Heart left ventricle (tissue), 16 donors: ENCODE measurements at regions not wholly inside any gene's neighbourhood (a gene's known extent, or its start where the extent isn't known, plus 50 kb on each side); places are given as distances from the start of the nearest gene placed in this dataset.

ENCODE experiments used
- ATAC-seq, 4 donors: fragments of 200-7000 bp; cut with Tn5 transposase; one replicate each; pipeline ENCODE4 v1.9.1; 2020 to 2022; ENCODE audit warnings: moderate library complexity in 4 of 4, mild to moderate bottlenecking in 3 of 4, moderate number of reproducible peaks in 1 of 4
- DNase-seq, 5 donors: peaks; one replicate each; pipeline ENCODE4 v3.0.0-alpha.2; 2020
- H3K27ac ChIP-seq, 12 donors: fragments of 200-600 bp; sonication (generic) in 4 of 12; one replicate each; pipeline versions ENCODE4 v1.5.0 to v1.8.0; 2016 to 2022; ENCODE audit warnings: mild to moderate bottlenecking in 2 of 12
- H3K27me3 ChIP-seq, 9 donors: fragments of 200-600 bp; sonication (generic) in 2 of 9; one replicate each; pipeline versions ENCODE4 v1.5.1 to v1.8.0; 2016 to 2022; ENCODE audit warnings: mild to moderate bottlenecking in 3 of 9
- H3K36me3 ChIP-seq, 9 donors: fragments of 200-600 bp; sonication (generic) in 2 of 9; one replicate each; pipeline versions ENCODE4 v1.5.0 to v1.8.0; 2018 to 2022; ENCODE audit warnings: mild to moderate bottlenecking in 2 of 9
- H3K4me1 ChIP-seq, 12 donors: fragments of 200-600 bp; sonication (generic) in 4 of 12; one replicate each; pipeline versions ENCODE4 v1.5.0 to v1.8.0; 2016 to 2022; ENCODE audit warnings: mild to moderate bottlenecking in 3 of 12
- H3K4me3 ChIP-seq, 12 donors: fragments of 200-600 bp; sonication (generic) in 4 of 12; one replicate each; pipeline versions ENCODE4 v1.5.0 to v1.8.0; 2017 to 2022; ENCODE audit warnings: mild to moderate bottlenecking in 9 of 12, moderate library complexity in 4 of 12
- H3K9me3 ChIP-seq, 12 donors: fragments of 200-600 bp; sonication (generic) in 4 of 12; one replicate each; pipeline versions ENCODE4 v1.5.0 to v1.8.0; 2016 to 2022; ENCODE audit warnings: mild to moderate bottlenecking in 1 of 12
- CTCF ChIP-seq, 12 donors: fragments of 200-600 bp; sonication (generic) in 4 of 12; IDR thresholded peaks; one replicate each; pipeline versions ENCODE4 v1.5.0 to v1.8.0; 2018 to 2022; ENCODE audit warnings: antibody characterized with exemption in 12 of 12, mild to moderate bottlenecking in 5 of 12
- POLR2A ChIP-seq, 2 donors: fragments of 450-650 bp; IDR thresholded peaks; one replicate each; pipeline ENCODE4 v1.6.1; 2017; ENCODE audit warnings: antibody characterized with exemption in 2 of 2, mild to moderate bottlenecking in 2 of 2, moderate library complexity in 2 of 2
- WGBS, 4 donors: extraction: QIAGEN DNeasy Blood & Tissue Kit in 2 of 4; methylation state at CpG; one replicate each; pipeline versions ENCODE4 v1.1.5 to v1.1.7; 2013 to 2018; 5-methylcytosine and 5-hydroxymethylcytosine counted together
- intact Hi-C, 10 donors: fragments of 100-400 bp; cut with DNase I; formaldehyde crosslinking; loops; one replicate each; pipeline versions ENCODE4 v1.11.1 to v1.14.2; 2022
- donor health status: ischemic (EF 13 %, LVEDD 7.1; RV severe dilation, severe dysfunction).
- donor health status: healthy with polysubstance abuse.
- donor health status: DM: no; HTN: yes; CAD: no.
- donor health status: DM: no; HTN: no; CAD: no.
- donor health status: ischemic (EF 25% LVEDD 6.9; RV normal size, moderate dysfunction).
- donor health status: ischemic (EF 25% LVEDD 5.7; RV mildly dilated, moderate dysfunction).
- donor health status: healthy.
- donor health status: DM: yes; HTN: yes; CAD: no.
- donor health status: ischemic (EF 35%, LVEDD 5.7; RV mildly dilated, moderate dysfunction).
- donor health status: nonischemic (EF 11% LVEDD 7.7; RV severe dilation, severe dysfunction).
- donor health status: DM: yes; HTN: yes; CAD: no.
- donor health status: PGD.
- donor health status: ischemic (EF 29% LVEDD 5.4; RV normal size, mild dysfunction).
- donor health status: nonischemic (EF 23%, LVEDD 6.1; RV moderate dilation, normal function).

DNA sequence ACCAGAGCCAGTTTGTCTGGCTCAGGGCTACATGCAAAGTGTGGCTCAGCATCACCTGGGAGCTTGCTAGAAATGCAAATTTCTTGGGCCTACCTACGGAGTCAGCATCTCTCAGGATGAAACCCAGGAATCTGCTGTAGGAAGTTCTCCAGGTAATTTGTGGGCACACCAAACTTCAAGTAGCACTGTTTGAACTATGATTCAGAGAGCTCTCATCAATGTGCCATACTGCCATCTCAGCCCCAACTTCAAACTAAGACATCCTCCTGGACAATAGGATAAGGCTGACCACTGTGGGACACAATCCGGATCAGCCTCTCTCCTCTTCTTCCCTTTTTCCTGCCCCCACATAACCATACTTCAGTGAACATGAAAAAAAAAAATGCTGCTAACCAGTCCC lies 374.5 kb downstream of the METTL15 start:
- H3K27me3 ChIP-seq = no peaks in the 10 kb centered on the region
- H3K36me3 ChIP-seq = no peaks in the 10 kb centered on the region
- TF ChIP-seq POLR2A (IDR thresholded peaks at IDR 0.05) = no peak
- no peak for DNase-seq
- intact Hi-C loops = no loop called here
- H3K9me3 ChIP-seq = no peaks in the 10 kb centered on the region
- WGBS, 4 donors = 84 to 95% (median 90%) methylated on average over 2 of the region's 2 CpGs
- ATAC-seq = no peak
- no peak overlapping the region for H3K27ac ChIP-seq
- H3K4me3 ChIP-seq = no peak overlapping the region
- no peaks in the 10 kb centered on the region for H3K4me1 ChIP-seq

GRCh38 chr11:28481616-28482480 lies 373.7 kb downstream of the METTL15 start:
- Histone ChIP-seq H3K4me3 (no peak overlapping the region), H3K27ac (no peak overlapping the region), H3K9me3 (no peaks in the 10 kb centered on the region), H3K27me3 (no peaks in the 10 kb centered on the region), H3K36me3 (no peaks in the 10 kb centered on the region), H3K4me1 (no peaks in the 10 kb centered on the region)
- DNase-seq (no peak), ATAC-seq (no peak)
- intact Hi-C loops = no loop called here
- 81 to 87% (median 84%) methylated on average over 7 of the region's 7 CpGs for WGBS, 4 donors
- TF ChIP-seq POLR2A (IDR thresholded peaks at IDR 0.05) (no peak), CTCF (IDR thresholded peaks at IDR 0.05) (no peak)

GRCh38 chr11:28480406-28480805 lies 372.2 kb downstream of the METTL15 start:
- H3K4me3 ChIP-seq = no peak overlapping the region
- H3K27ac ChIP-seq = no peak overlapping the region
- no peaks in the 10 kb centered on the region for H3K36me3 ChIP-seq
- intact Hi-C loops = no loop called here
- 90 to 96% (median 91%) methylated on average over 4 of the region's 4 CpGs for WGBS, 4 donors
- H3K27me3 ChIP-seq = no peaks in the 10 kb centered on the region
- no peaks in the 10 kb centered on the region for H3K9me3 ChIP-seq
- DNase-seq = no peak
- no peak for TF ChIP-seq CTCF (IDR thresholded peaks at IDR 0.05)
- TF ChIP-seq POLR2A (IDR thresholded peaks at IDR 0.05) = no peak
- no peak for ATAC-seq
- H3K4me1 ChIP-seq = peaks cover 0 to 8% (median 0%) of the 10 kb centered on the region in 12 donors

DNA sequence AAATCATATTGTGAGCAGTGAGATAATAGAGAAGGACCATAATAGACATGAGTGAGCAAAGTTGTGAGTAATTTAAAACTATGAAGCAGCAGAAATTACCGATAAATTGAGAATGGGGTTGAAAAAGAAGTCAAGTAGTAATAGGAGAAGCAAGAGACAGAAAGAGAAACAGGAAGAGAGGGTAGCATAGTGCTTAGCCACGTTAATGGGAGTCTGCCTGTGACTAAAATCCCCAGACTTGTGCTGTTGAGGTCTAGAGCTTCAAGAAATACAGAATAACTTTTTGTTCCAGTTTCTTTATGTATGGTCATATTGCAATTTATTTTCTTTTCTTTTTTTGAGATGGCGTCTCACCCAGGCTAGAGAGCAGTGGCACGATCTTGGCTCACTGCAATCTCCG lies 368.7 kb downstream of the METTL15 start:
- H3K27ac ChIP-seq = no peak overlapping the region
- intact Hi-C loops = no loop called here
- no peak for ATAC-seq
- no peaks in the 10 kb centered on the region for H3K27me3 ChIP-seq
- H3K4me1 ChIP-seq = peaks cover 0 to 17% (median 0%) of the 10 kb centered on the region in 12 donors
- TF ChIP-seq POLR2A (IDR thresholded peaks at IDR 0.05) = no peak
- no peak for TF ChIP-seq CTCF (IDR thresholded peaks at IDR 0.05)
- no peak for DNase-seq
- no peaks in the 10 kb centered on the region for H3K9me3 ChIP-seq
- no peak overlapping the region for H3K4me3 ChIP-seq
- 84 to 91% (median 89%) methylated on average over 5 of the region's 5 CpGs for WGBS, 4 donors
- H3K36me3 ChIP-seq = no peaks in the 10 kb centered on the region
